Fibroblast of lung (primary cell): ENCODE measurements at regions not wholly inside any gene's neighbourhood (a gene's known extent, or its start where the extent isn't known, plus 50 kb on each side); places are given as distances from the start of the nearest gene placed in this dataset.

Source experiments
- DNase-seq, 2 donors: peaks; one replicate each; pipeline versions ENCODE4 v3.0.0 to v3.0.0-alpha.2; 2010; ENCODE audit warnings: low read depth in 2 of 2
- H2AFZ ChIP-seq: 2 replicates; pipeline ENCODE4 v1.5.1; 2012; ENCODE audit warnings: low read length, control low read depth, inconsistent platforms
- H3K27ac ChIP-seq: 2 replicates; pipeline ENCODE4 v1.5.1; 2011; ENCODE audit warnings: low read length, control low read depth; ENCODE audit not compliant: insufficient read depth
- H3K27me3 ChIP-seq: 2 replicates; pipeline ENCODE4 v1.5.1; 2011; ENCODE audit warnings: mild to moderate bottlenecking, low read length; ENCODE audit not compliant: control insufficient read depth, insufficient read depth
- H3K36me3 ChIP-seq: 2 replicates; pipeline ENCODE4 v1.5.1; 2011; ENCODE audit warnings: low read length; ENCODE audit not compliant: control insufficient read depth, insufficient read depth
- H3K4me1 ChIP-seq: 2 replicates; pipeline ENCODE4 v1.5.1; 2011; ENCODE audit warnings: low read length; ENCODE audit not compliant: control insufficient read depth, insufficient read depth; ENCODE audit errors: extremely low read depth
- H3K4me2 ChIP-seq: 2 replicates; pipeline ENCODE4 v1.5.1; 2011; ENCODE audit warnings: low read length, control low read depth; ENCODE audit not compliant: insufficient read depth; ENCODE audit errors: extremely low read depth
- H3K4me3 ChIP-seq, 4 experiments: fragments of 200-600 bp in 1 of 4; sonication (generic) in 1 of 4; replicated peaks in 1 of 4; 2 replicates each; pipeline ENCODE4 v1.5.1; 2011 to 2016; ENCODE audit warnings: low read length in 4 of 4, low read depth in 3 of 4, mild to moderate bottlenecking in 3 of 4, control low read depth in 2 of 4, inconsistent platforms in 1 of 4, mixed read lengths in 1 of 4; ENCODE audit not compliant: insufficient read depth in 1 of 4; ENCODE audit errors: control extremely low read depth in 1 of 4
- H3K79me2 ChIP-seq: 2 replicates; pipeline ENCODE4 v1.5.1; 2012; ENCODE audit warnings: mild to moderate bottlenecking, low read length, inconsistent platforms; ENCODE audit not compliant: control insufficient read depth, insufficient read depth
- H3K9ac ChIP-seq: 2 replicates; pipeline ENCODE4 v1.5.1; 2011; ENCODE audit warnings: mild to moderate bottlenecking, low read length, control low read depth; ENCODE audit not compliant: insufficient read depth
- H3K9me3 ChIP-seq: 2 replicates; pipeline ENCODE4 v1.5.1; 2012; ENCODE audit warnings: low read depth, low read length; ENCODE audit not compliant: control insufficient read depth, insufficient read depth
- H4K20me1 ChIP-seq: 2 replicates; pipeline ENCODE4 v1.5.1; 2011; ENCODE audit warnings: low read length; ENCODE audit not compliant: control insufficient read depth, insufficient read depth; ENCODE audit errors: extremely low read depth
- EZH2 ChIP-seq: IDR thresholded peaks from 2 replicates; pipeline ENCODE4 v1.5.1; 2012; ENCODE audit warnings: low read length, control low read depth, mild to moderate bottlenecking; ENCODE audit errors: missing control alignments
- TF ChIP-seq, protein P1 (sequence below), 2 donors: IDR thresholded peaks in 1 of 2; conservative IDR thresholded peaks in 1 of 2; 1 replicate in 1 of 2; 2 replicates in 1 of 2; pipeline ENCODE4 v1.5.1; 2011 to 2012; ENCODE audit warnings: low read length in 2 of 2, control low read depth in 1 of 2, inconsistent platforms in 1 of 2, low read depth in 1 of 2, mild to moderate bottlenecking in 1 of 2

DNA sequence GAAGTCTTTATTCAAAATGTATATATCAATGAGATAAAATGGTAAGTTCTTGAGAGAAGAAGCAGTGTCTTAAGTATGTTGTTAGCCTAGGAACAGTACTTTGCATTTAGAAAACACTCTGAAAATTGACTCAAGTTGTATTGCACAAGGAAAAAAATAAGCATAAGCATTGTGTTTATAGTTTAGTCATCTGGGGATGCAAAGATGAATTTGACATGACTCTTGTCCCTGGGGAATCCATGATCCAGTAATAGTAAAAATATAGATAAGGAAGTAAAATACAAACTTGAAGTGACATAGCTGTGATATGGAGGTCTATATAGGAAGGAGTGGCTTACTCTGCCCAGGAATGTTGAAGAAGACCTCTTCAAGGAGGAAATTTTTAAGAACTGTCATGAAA, 185.0 kb upstream of the PTBP2 start:
- H3K4me2 ChIP-seq = no peak overlapping the region

DNA sequence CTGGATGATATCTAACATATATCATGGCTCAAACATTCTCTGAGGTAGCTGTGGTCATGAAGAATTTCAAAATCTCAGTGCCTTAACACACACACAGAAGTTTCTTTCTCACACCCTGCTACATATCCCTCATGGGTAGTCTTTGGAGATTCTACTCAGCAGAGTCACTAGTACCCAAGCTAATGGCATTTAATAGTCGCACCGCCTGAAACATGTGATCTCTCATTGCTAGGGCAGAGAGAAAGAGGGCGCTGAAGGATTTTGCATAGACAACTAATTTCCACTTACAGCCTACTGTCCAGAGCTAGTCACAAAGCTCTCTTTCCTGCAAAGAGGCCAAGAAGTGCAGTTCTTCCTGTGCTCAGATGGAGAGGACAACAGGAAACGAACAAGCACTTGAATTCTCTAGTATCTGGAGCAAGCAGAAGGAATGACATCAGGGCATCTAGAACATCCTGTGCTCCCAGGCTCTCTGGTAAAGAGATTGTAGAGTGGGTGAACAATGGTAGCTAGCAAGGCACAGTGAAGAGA, 183.4 kb upstream of the PTBP2 start:
- peak overlapping the region; percentile 24 for H3K9ac ChIP-seq
- no peaks in the 10 kb centered on the region for H3K36me3 ChIP-seq
- H3K27ac ChIP-seq = peak overlapping the region; percentile 30
- TF ChIP-seq EZH2 = no peak
- TF ChIP-seq, protein P1, sequence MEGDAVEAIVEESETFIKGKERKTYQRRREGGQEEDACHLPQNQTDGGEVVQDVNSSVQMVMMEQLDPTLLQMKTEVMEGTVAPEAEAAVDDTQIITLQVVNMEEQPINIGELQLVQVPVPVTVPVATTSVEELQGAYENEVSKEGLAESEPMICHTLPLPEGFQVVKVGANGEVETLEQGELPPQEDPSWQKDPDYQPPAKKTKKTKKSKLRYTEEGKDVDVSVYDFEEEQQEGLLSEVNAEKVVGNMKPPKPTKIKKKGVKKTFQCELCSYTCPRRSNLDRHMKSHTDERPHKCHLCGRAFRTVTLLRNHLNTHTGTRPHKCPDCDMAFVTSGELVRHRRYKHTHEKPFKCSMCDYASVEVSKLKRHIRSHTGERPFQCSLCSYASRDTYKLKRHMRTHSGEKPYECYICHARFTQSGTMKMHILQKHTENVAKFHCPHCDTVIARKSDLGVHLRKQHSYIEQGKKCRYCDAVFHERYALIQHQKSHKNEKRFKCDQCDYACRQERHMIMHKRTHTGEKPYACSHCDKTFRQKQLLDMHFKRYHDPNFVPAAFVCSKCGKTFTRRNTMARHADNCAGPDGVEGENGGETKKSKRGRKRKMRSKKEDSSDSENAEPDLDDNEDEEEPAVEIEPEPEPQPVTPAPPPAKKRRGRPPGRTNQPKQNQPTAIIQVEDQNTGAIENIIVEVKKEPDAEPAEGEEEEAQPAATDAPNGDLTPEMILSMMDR (conservative IDR thresholded peaks at IDR 0.05 in 1 of 2, IDR thresholded peaks at IDR 0.05 in 1 of 2; ENCODE audit: low read depth in 1 of 2, low read length in 2 of 2) = peak; percentile 23 to 26
- no peaks in the 10 kb centered on the region for H3K79me2 ChIP-seq
- DNase-seq = peak; percentile 80 to 83
- no peak overlapping the region for H3K4me3 ChIP-seq
- peaks cover 14% of the 10 kb centered on the region for H3K4me1 ChIP-seq
- no peaks in the 10 kb centered on the region for H4K20me1 ChIP-seq
- peak overlapping the region; percentile 37 for H3K4me2 ChIP-seq
- no peaks in the 10 kb centered on the region for H3K9me3 ChIP-seq
- no peaks in the 10 kb centered on the region for H3K27me3 ChIP-seq
- peak overlapping the region; percentile 52 for H2AFZ ChIP-seq

More for the DNA sequence above, 185.0 kb upstream of the PTBP2 start:
- Histone ChIP-seq H3K27me3 (no peaks in the 10 kb centered on the region), H3K36me3 (no peaks in the 10 kb centered on the region), H4K20me1 (no peaks in the 10 kb centered on the region), H3K9ac (no peak overlapping the region), H3K4me1 (peaks cover 14% of the 10 kb centered on the region), H3K4me3 (no peak overlapping the region), H3K27ac (no peak overlapping the region), H2AFZ (no peak overlapping the region), H3K79me2 (no peaks in the 10 kb centered on the region), H3K9me3 (no peaks in the 10 kb centered on the region)
- peak in 1 of 2 donors; percentile 45 for DNase-seq
- TF ChIP-seq EZH2 = no peak
- TF ChIP-seq, protein P1 (conservative IDR thresholded peaks at IDR 0.05 in 1 of 2, IDR thresholded peaks at IDR 0.05 in 1 of 2; ENCODE audit: low read depth in 1 of 2, low read length in 2 of 2) = no peak

GRCh38 chr1:96538883-96539282, 182.7 kb upstream of the PTBP2 start:
- Histone ChIP-seq H4K20me1 (no peaks in the 10 kb centered on the region), H3K36me3 (no peaks in the 10 kb centered on the region), H3K79me2 (no peaks in the 10 kb centered on the region), H3K4me1 (peaks cover 14% of the 10 kb centered on the region), H3K9ac (no peak overlapping the region), H2AFZ (no peak overlapping the region), H3K9me3 (no peaks in the 10 kb centered on the region), H3K27me3 (no peaks in the 10 kb centered on the region), H3K4me3 (no peak overlapping the region), H3K27ac (peak overlapping the region; percentile 30), H3K4me2 (peak overlapping the region; percentile 36)
- TF ChIP-seq EZH2 = no peak
- TF ChIP-seq, protein P1 (conservative IDR thresholded peaks at IDR 0.05 in 1 of 2, IDR thresholded peaks at IDR 0.05 in 1 of 2; ENCODE audit: low read depth in 1 of 2, low read length in 2 of 2) = no peak
- DNase-seq = peak; percentile 90 to 99
